NCI-H510A (cell line): ENCODE measurements at regions not wholly inside any gene's neighbourhood (a gene's known extent, or its start where the extent isn't known, plus 50 kb on each side); places are given as distances from the start of the nearest gene placed in this dataset.
A peak's percentile ranks its signal among the peaks of the same experiment; 100 is the strongest.

Experiments
- DNase-seq: peaks from one replicate; lab custom pipeline; 2025; lab: John Stamatoyannopoulos, UW

DNA sequence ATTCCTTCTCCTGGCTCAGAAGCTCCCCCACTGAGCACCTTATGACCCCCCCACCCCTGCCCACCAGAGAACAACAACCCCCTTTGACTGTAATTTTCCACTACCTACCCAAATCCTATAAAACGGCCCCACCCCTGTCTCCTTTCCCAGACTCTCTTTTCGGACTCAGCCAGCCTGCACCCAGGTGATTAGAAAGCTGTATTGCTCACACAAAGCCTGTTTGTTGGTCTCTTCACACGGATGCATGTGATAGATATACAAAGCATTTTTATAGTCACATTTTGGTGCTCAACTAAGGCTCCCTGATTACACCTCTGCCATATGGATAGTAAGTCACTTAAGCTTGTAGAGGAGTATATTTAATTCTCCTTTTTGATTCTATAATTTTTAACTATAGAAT is 985.8 kb downstream of the REEP3 start:
- no peak for DNase-seq

- DNase-seq: no peak
These were observed 986.4 kb downstream of the REEP3 start for GRCh38 chr10:64507651-64508028.

- DNase-seq: no peak
These were observed 986.9 kb downstream of the REEP3 start for GRCh38 chr10:64508029-64508661.

- no peak for DNase-seq
These were observed 994.9 kb downstream of the REEP3 start for GRCh38 chr10:64515970-64516699.

DNA sequence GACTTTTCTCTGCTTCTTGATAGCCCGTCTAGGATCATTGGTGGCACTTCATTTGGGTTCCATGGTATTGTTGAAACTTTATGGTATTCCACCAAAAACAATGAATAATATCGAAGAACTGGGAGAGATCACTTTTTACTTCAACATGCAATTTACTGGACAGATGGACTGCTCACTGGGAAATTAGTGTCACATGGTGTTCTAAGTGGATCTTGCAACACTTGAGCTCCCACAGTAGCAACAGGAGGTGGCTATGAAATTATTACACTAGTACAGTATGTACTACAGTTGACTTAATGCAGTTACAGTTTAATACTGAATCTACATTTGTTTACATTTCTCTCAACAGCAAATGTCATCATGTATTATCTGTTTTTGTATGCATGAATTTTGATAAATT is 997.3 kb downstream of the REEP3 start:
- no peak for DNase-seq

DNA sequence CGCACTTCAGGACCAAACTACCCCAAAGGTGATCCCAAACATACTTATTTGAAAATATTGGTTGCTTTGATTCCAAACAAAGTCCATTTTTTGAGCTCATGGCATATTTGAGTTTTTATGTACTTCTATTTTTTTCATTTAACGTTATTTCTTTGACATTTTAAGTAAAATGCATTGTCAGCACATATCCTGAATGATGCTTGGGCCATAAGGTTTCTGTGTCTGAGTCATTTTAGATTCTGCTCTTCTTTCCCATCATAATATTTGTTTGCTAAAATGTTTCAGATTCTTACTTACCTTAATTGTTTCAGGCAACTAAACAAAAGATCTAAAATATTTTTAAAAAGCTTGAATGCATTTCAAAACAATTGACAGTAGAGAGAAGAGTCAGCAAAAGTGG is 998.2 kb downstream of the REEP3 start:
- no peak for DNase-seq

DNA sequence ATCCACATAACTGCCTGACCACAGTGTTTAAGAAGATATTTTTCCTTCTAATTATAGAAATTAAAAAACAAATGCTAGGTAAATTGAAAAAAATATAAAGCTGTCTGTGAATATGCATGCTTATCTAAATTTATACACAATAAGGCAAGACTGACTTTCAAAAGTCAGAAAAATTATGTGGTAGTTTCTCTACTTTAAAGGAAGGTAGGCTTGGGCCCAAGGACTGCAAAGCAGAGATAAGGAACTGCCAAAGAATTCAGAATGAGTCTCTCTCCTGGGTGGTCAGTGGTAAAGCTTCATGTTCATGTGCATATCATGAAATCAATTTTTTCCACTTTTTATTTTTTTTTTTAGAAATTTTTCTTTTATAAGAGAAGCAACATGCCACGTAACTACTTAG is 998.6 kb downstream of the REEP3 start:
- no peak for DNase-seq

DNA sequence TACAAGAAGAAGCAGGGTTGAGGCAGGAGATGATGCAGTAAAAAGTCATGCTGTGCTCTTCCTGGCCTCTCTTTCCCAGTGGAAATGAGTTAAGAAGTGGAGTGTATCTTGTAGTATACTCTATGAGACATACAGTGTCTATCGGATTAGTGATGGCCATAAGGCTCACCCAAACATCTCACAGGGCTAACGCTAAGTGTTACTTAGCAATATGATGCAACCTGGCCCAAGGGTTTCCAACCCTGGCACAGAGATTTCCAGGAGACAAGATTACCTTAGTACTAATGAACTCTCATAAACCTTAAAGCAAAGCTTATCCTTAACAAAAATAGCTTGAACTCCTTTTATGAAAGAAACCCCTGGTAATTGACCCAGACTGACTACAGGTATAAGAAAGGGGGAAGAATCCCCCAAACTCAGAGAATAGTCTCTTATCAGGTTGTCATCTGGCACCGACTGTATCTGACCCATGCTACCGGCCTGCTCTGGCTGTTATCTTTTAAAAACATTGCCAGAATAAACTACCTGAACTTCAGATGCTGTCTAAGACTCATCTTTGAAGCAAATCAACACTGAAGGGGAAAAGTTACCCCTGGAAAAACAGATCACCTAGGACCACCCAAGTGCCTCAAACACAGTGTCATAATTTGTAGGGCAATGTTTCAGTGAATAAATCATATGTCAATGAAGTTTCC is 1002.0 kb downstream of the REEP3 start:
- no peak for DNase-seq

- DNase-seq: no peak
These were observed 1007.2 kb downstream of the REEP3 start for GRCh38 chr10:64528294-64529002.

- no peak for DNase-seq
These were observed 1007.8 kb downstream of the REEP3 start for GRCh38 chr10:64529003-64529350.

DNA sequence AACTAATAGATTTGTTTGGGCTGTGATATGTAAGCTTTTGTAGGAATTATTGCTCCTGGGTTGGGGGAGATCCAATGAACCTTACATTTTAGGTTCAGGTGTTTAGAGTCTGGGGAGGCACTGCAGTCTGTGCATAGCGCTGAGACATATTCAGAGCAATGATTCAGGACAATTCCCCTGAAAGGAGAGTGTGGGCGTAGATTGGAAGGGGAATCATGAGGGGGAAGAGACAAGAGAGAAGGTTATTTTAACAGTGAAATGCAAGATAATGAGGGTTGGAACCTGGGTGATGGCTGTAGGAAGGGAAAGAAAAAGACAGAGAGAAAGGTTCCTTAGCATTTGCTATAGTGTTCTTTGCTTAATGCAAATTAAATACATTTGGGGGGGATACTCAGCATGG is 1013.4 kb downstream of the REEP3 start:
- no peak for DNase-seq

GRCh38 chr10:64535131-64535867 is 1014.1 kb downstream of the REEP3 start:
- no peak for DNase-seq

DNA sequence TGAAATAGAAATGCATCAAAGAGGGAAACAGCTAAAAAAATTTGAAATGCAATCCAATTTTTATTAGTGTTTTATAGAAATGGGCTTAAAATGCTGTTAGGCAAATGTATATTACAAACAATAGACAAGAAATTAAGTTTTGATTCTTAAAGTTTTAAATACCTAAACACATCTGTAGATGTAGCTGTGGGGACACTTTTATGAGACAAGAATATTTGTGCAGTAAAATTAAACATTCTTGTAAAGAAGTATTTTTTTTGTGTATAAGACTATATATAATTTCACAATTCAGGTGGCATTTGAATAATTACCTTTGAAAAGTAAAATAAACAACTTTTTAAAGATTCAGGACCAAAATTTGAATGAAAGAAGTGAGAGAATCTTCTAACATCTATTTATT is 1015.9 kb downstream of the REEP3 start:
- DNase-seq: no peak

DNA sequence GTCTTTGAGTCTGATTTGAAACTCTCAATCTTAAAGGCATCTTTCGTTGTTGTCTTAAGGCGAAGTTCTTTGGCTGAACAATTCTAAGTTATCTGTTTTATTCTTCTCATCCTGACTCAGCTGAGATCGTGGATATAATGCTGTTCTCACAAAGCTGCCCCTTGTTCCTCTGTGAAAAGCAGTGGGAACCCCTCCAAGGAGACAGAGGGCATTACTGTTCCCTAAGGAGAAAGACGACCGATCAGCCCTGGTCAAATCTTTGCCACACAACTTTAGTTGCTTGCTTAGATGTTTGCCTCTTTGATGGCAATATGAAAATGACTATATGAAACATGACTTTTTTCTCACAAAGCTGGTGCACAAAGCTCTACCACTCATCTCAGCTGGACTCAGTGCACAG is 1016.7 kb downstream of the REEP3 start:
- no peak for DNase-seq

DNA sequence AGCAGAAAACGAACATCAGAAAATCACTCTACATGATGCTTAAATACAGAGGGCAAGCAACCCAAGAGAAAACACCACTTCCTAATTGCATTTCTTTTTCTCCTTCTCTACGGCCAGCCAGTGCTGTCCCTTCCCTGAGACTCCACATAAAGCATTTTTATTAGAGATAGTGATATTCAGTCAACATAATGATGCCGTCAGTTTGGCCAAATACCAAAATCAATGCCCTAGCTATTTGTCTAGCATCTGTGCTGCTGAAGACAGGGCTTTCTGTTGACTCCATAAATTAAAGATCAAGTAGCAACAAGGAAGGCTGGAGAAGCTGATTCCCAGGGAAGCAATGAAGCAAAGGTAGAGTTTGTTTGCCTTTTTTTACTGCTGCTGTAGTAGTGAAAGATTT is 1024.9 kb downstream of the REEP3 start:
- DNase-seq: no peak

DNA sequence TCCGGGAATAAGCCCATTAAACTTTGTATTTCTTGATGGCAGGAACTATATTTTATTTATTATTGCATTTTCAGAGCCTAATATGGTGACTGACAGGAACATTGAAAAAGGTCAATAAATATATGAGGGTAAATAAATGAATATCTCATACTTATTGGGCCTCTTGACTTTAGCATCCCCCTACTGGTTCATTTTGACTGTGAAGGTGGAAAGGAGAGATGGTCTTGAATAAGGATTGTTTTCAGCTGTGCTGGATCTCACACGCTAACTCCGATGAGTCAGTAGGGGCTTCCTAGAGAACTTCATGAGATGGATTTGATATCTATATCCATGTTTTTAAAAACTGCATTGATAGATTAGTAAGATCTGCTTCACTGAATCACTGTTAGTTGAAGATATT is 1026.0 kb downstream of the REEP3 start:
- no peak for DNase-seq

- no peak for DNase-seq
These were observed 1034.5 kb downstream of the REEP3 start for GRCh38 chr10:64555666-64556065.

- no peak for DNase-seq
These were observed 1037.1 kb downstream of the REEP3 start for GRCh38 chr10:64558094-64558835.

DNA sequence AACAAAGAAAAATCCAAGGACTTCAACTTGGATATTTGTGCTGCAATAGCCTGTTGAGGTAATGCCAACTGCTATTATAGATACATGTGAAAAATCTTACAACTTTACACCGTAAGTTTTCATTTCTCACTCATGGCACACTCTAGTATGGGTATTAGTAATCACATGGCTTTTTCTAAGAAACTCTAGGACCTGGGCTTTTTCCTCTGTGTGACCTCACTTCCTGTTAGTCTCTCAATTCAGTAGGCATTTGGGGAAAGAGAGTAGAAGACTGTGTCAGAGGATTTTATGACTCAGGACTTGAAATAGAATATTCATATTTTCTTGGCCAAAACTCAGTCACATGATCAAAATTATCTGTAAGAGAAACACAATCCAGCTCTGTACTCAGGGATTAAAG is 1049.9 kb downstream of the REEP3 start:
- no peak for DNase-seq

DNA sequence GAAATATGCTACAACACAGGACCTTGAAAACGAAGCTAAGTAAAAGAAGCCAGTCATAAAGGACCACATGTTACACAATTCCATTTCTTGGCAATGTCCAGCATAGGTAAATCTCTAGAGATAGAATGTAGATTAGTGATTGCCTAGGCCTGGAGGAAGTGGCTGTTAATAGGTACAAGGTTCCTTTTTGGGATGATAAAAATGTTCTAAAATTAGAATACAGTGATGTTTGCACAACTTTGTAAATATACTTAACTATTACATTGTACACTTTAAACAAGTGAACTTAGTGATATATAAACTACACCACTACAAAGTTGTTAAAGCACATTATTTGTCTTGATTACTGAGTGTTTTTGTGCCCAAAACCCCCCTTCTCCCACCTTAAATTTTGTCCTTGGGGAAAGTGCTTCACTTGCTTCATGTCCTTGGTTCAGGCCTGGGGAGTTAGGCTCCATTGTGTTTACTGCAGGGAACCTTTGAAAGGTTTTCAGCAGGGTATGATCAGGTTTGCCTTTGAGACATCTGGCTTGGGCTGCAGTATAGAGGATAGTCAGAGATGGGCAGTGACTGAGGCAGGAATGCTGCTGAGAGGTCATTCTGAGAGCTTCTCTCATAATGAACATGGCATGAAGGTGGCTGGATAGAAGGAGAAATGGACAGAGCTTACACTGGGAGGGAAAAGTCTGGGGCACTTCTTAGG is 1052.6 kb downstream of the REEP3 start:
- no peak for DNase-seq

DNA sequence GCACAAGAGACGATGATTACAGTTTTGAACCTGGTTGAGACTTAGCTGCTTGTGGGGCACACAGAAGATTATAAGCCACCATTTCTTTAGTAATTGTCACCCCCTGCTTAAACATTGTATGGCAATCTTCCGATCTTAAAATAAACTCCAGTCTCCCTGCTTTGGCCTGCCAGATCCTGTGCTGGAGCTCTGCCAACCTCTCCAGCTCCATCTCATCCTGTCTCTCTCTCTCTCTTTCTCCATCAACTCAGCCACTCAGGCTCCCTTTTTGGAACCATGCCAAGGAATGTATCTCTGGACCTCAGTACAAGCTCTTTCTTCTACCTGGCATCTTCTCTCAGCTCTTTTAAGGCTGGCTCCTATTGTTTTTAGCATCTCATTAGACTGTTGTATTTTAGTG is 1053.2 kb downstream of the REEP3 start:
- peak; percentile 48 for DNase-seq
